C4-2B (cell line): ENCODE measurements at regions not wholly inside any gene's neighbourhood (a gene's known extent, or its start where the extent isn't known, plus 50 kb on each side); places are given as distances from the start of the nearest gene placed in this dataset.

Experiments used
- ZFX ChIP-seq: fragments of 450-650 bp; IDR thresholded peaks from 2 replicates; pipeline ENCODE4 v1.6.1; 2017
- TF ChIP-seq, protein P1 (sequence below): fragments of 450-650 bp; conservative IDR thresholded peaks from 2 replicates; pipeline ENCODE4 v1.5.1; 2017; ENCODE audit warnings: mild to moderate bottlenecking

DNA sequence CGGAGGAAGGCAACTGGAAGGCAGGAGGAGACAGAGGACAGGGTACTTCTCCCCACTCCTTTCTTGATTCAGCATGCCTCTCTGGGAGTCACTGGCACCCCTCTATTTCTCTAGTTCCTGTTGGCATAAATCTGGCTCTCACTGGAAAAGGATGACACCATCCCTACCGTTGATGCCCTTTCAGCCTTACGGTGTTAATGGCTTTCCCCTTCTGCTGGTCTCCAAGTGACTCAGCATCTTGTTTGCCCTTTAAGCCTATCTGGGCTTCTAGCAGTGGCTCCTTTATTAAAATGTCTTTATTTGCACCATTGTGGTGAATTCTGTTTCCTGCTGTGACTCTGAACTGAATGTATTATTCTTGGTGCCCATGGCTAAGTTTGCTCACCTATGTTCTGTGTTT lies 227.3 kb upstream of the GLRA1 start:
- TF ChIP-seq, protein P1, sequence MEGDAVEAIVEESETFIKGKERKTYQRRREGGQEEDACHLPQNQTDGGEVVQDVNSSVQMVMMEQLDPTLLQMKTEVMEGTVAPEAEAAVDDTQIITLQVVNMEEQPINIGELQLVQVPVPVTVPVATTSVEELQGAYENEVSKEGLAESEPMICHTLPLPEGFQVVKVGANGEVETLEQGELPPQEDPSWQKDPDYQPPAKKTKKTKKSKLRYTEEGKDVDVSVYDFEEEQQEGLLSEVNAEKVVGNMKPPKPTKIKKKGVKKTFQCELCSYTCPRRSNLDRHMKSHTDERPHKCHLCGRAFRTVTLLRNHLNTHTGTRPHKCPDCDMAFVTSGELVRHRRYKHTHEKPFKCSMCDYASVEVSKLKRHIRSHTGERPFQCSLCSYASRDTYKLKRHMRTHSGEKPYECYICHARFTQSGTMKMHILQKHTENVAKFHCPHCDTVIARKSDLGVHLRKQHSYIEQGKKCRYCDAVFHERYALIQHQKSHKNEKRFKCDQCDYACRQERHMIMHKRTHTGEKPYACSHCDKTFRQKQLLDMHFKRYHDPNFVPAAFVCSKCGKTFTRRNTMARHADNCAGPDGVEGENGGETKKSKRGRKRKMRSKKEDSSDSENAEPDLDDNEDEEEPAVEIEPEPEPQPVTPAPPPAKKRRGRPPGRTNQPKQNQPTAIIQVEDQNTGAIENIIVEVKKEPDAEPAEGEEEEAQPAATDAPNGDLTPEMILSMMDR = no peak
- TF ChIP-seq ZFX = no peak
